ENCODE measurements at regions not wholly inside any gene's neighbourhood (a gene's known extent, or its start where the extent isn't known, plus 50 kb on each side); places are given as distances from the start of the nearest gene placed in this dataset.

- H3K4me1 ChIP-seq (ENCODE audit: control insufficient read depth, insufficient read depth, low read length): no peaks in the 10 kb centered on the region
- H3K36me3 ChIP-seq (ENCODE audit: control insufficient read depth in 2 of 2, insufficient read depth in 2 of 2, low read length in 2 of 2): no peaks in the 10 kb centered on the region
- H3K9me3 ChIP-seq (ENCODE audit: control insufficient read depth in 2 of 2, low read length in 2 of 2): no peaks in the 10 kb centered on the region
- no peak overlapping the region for H3K27ac ChIP-seq (ENCODE audit: low read length)
- no peak overlapping the region for H3K9ac ChIP-seq (ENCODE audit: low read length in 2 of 2)
- H3K4me3 ChIP-seq (ENCODE audit: low read length in 2 of 2): no peak overlapping the region
- H3K27me3 ChIP-seq (ENCODE audit: control insufficient read depth in 1 of 2, insufficient read depth in 2 of 2, low read length in 2 of 2): no peaks in the 10 kb centered on the region
Measured at GRCh38 chr3:117518364-117518763, 808.8 kb downstream of the TUSC7 start.

GRCh38 chr3:117519776-117520175 is 810.2 kb downstream of the TUSC7 start:
- H3K4me3 ChIP-seq (ENCODE audit: low read length in 2 of 2): no peak overlapping the region
- no peaks in the 10 kb centered on the region for H3K36me3 ChIP-seq (ENCODE audit: control insufficient read depth in 2 of 2, insufficient read depth in 2 of 2, low read length in 2 of 2)
- no peaks in the 10 kb centered on the region for H3K9me3 ChIP-seq (ENCODE audit: control insufficient read depth in 2 of 2, low read length in 2 of 2)
- no peaks in the 10 kb centered on the region for H3K27me3 ChIP-seq (ENCODE audit: control insufficient read depth in 1 of 2, insufficient read depth in 2 of 2, low read length in 2 of 2)
- H3K4me1 ChIP-seq (ENCODE audit: control insufficient read depth, insufficient read depth, low read length): no peaks in the 10 kb centered on the region
- H3K27ac ChIP-seq (ENCODE audit: low read length): no peak overlapping the region
- no peak overlapping the region for H3K9ac ChIP-seq (ENCODE audit: low read length in 2 of 2)

DNA sequence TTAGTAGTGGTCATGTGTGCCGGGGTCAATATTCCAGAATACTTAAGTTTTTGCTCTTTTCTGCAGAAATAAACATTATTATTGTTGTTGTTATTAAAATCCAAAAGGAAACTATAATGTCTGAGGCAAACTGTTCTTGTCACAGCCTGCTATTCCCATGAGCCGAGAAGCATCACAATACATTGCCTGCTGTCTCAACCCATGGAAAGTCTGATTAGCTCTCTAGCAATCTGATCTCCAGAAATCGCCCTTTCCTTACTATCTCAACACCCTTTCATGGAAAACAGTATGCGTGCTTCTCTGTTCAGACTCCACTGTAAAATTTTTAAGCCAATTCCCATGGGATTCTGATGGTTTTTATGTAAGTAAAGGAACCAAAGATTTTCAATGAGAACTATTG is 811.0 kb downstream of the TUSC7 start:
- Histone ChIP-seq H3K9ac (ENCODE audit: low read length in 2 of 2) (no peak overlapping the region), H3K36me3 (ENCODE audit: control insufficient read depth in 2 of 2, insufficient read depth in 2 of 2, low read length in 2 of 2) (no peaks in the 10 kb centered on the region)

DNA sequence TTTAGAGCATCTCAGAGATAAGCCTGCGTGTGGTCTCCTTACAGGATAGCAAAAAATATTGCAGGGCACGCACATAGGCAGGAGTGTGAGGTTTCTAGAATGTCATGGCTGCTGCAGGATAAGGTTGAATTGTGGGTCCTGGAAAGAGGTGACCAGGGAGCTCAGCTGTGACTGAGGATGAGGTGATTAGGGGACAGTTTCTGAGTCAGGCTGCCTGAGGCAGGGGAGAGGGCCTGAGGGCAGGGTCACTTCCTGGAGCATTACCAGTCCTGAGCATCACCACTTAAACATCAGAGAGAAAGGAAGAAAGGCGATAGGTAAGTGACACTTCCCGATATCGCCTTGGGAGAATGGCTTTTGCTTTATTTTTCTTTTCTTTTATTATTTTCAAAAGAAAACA is 813.8 kb downstream of the TUSC7 start:
- no peaks in the 10 kb centered on the region for H3K9me3 ChIP-seq (ENCODE audit: control insufficient read depth in 2 of 2, low read length in 2 of 2)

More for the DNA sequence above, 811.0 kb downstream of the TUSC7 start:
- no peak overlapping the region for H3K4me3 ChIP-seq (ENCODE audit: low read length in 2 of 2)
- H3K9me3 ChIP-seq (ENCODE audit: control insufficient read depth in 2 of 2, low read length in 2 of 2): no peaks in the 10 kb centered on the region
- no peak overlapping the region for H3K27ac ChIP-seq (ENCODE audit: low read length)
- no peaks in the 10 kb centered on the region for H3K4me1 ChIP-seq (ENCODE audit: control insufficient read depth, insufficient read depth, low read length)
- H3K27me3 ChIP-seq (ENCODE audit: control insufficient read depth in 1 of 2, insufficient read depth in 2 of 2, low read length in 2 of 2): no peaks in the 10 kb centered on the region

GRCh38 chr3:117524890-117525289 is 815.3 kb downstream of the TUSC7 start:
- Histone ChIP-seq H3K36me3 (ENCODE audit: control insufficient read depth in 2 of 2, insufficient read depth in 2 of 2, low read length in 2 of 2) (no peaks in the 10 kb centered on the region), H3K27me3 (ENCODE audit: control insufficient read depth in 1 of 2, insufficient read depth in 2 of 2, low read length in 2 of 2) (no peaks in the 10 kb centered on the region), H3K27ac (ENCODE audit: low read length) (no peak overlapping the region), H3K4me3 (ENCODE audit: low read length in 2 of 2) (no peak overlapping the region), H3K4me1 (ENCODE audit: control insufficient read depth, insufficient read depth, low read length) (no peaks in the 10 kb centered on the region), H3K9ac (ENCODE audit: low read length in 2 of 2) (no peak overlapping the region), H3K9me3 (ENCODE audit: control insufficient read depth in 2 of 2, low read length in 2 of 2) (no peaks in the 10 kb centered on the region)

More for the DNA sequence above, 813.8 kb downstream of the TUSC7 start:
- H3K4me1 ChIP-seq (ENCODE audit: control insufficient read depth, insufficient read depth, low read length): no peaks in the 10 kb centered on the region
- H3K36me3 ChIP-seq (ENCODE audit: control insufficient read depth in 2 of 2, insufficient read depth in 2 of 2, low read length in 2 of 2): no peaks in the 10 kb centered on the region
- H3K27ac ChIP-seq (ENCODE audit: low read length): no peak overlapping the region
- H3K9ac ChIP-seq (ENCODE audit: low read length in 2 of 2): no peak overlapping the region
- no peaks in the 10 kb centered on the region for H3K27me3 ChIP-seq (ENCODE audit: control insufficient read depth in 1 of 2, insufficient read depth in 2 of 2, low read length in 2 of 2)
- no peak overlapping the region for H3K4me3 ChIP-seq (ENCODE audit: low read length in 2 of 2)

DNA sequence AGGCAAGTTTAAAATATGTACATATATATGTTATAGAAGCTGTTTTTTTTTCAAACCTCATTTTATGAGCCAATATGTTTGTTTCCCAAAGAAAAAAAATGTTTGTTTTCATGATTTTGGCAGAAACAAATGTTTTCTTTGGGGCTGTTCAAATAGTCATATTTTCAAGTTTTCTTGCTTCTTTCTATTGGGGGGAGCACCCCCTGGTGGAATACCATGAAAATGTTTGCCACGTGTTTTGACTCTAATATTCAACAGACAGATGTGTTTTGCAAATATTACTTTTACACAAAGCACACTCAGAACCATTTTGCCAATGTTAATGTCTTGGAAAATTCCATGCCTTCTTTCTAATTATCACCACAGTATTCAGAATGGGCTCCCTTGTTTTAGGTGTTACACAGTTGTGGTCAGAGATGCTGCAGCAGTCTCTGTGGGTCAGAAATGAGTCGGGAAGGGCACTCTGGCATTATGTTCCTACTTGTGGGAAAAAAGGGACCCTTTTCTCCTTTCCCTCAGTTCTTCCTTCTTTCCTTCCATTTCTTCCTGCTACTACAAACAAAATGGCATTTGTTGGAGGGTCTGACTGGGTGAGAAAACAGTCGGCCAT is 817.0 kb downstream of the TUSC7 start:
- H3K4me3 ChIP-seq (ENCODE audit: low read length in 2 of 2): no peak overlapping the region
- no peaks in the 10 kb centered on the region for H3K9me3 ChIP-seq (ENCODE audit: control insufficient read depth in 2 of 2, low read length in 2 of 2)
- no peak overlapping the region for H3K9ac ChIP-seq (ENCODE audit: low read length in 2 of 2)
- no peaks in the 10 kb centered on the region for H3K36me3 ChIP-seq (ENCODE audit: control insufficient read depth in 2 of 2, insufficient read depth in 2 of 2, low read length in 2 of 2)
- H3K27ac ChIP-seq (ENCODE audit: low read length): no peak overlapping the region
- no peaks in the 10 kb centered on the region for H3K27me3 ChIP-seq (ENCODE audit: control insufficient read depth in 1 of 2, insufficient read depth in 2 of 2, low read length in 2 of 2)
- H3K4me1 ChIP-seq (ENCODE audit: control insufficient read depth, insufficient read depth, low read length): no peaks in the 10 kb centered on the region

DNA sequence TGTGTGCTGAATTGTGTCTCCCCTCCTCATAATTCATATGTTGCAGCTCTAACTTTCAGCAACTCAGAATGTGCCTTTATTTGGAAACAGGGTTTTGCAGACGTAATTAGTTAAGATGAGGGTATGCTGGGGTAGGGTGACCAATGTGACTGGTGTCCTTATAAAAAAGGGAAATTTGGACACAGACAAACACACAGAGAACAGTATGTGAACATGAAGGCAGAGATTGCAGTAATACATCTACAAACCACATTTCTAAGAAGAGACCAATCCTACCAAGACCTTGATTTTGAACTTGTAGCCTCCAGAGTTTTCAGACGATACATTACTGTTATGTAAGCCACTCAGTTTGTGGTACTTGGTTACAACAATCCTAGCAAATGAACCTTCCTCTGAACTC is 817.8 kb downstream of the TUSC7 start:
- H3K36me3 ChIP-seq (ENCODE audit: control insufficient read depth in 2 of 2, insufficient read depth in 2 of 2, low read length in 2 of 2): no peaks in the 10 kb centered on the region
- H3K4me3 ChIP-seq (ENCODE audit: low read length in 2 of 2): no peak overlapping the region
- H3K27ac ChIP-seq (ENCODE audit: low read length): no peak overlapping the region
- H3K27me3 ChIP-seq (ENCODE audit: control insufficient read depth in 1 of 2, insufficient read depth in 2 of 2, low read length in 2 of 2): no peaks in the 10 kb centered on the region
- no peaks in the 10 kb centered on the region for H3K9me3 ChIP-seq (ENCODE audit: control insufficient read depth in 2 of 2, low read length in 2 of 2)
- no peaks in the 10 kb centered on the region for H3K4me1 ChIP-seq (ENCODE audit: control insufficient read depth, insufficient read depth, low read length)
- H3K9ac ChIP-seq (ENCODE audit: low read length in 2 of 2): no peak overlapping the region

DNA sequence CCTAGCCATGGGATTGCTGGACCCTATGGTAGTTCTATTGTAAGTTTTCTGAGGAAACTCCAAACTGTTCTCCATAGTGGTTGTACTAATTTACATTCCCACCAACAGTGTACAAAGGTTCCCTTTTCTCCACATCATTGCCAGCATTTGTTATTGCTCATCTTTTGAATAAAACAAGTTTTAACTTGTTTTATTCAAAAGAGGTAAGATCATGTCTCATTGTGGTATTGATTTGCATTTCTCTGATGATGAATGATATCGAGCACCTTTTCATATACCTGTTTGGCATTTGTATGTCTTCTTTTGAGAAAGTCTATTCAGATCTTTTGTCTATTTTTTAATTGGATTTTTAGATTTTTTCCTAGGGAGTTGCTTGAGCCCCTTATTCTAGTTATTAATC is 819.1 kb downstream of the TUSC7 start:
- H3K36me3 ChIP-seq (ENCODE audit: control insufficient read depth in 2 of 2, insufficient read depth in 2 of 2, low read length in 2 of 2): no peaks in the 10 kb centered on the region
- no peak overlapping the region for H3K27ac ChIP-seq (ENCODE audit: low read length)
- no peak overlapping the region for H3K4me3 ChIP-seq (ENCODE audit: low read length in 2 of 2)
- H3K9me3 ChIP-seq (ENCODE audit: control insufficient read depth in 2 of 2, low read length in 2 of 2): no peaks in the 10 kb centered on the region
- no peaks in the 10 kb centered on the region for H3K27me3 ChIP-seq (ENCODE audit: control insufficient read depth in 1 of 2, insufficient read depth in 2 of 2, low read length in 2 of 2)
- H3K4me1 ChIP-seq (ENCODE audit: control insufficient read depth, insufficient read depth, low read length): no peaks in the 10 kb centered on the region
- no peak overlapping the region for H3K9ac ChIP-seq (ENCODE audit: low read length in 2 of 2)

- no peak overlapping the region for H3K4me3 ChIP-seq (ENCODE audit: low read length in 2 of 2)
- no peak overlapping the region for H3K9ac ChIP-seq (ENCODE audit: low read length in 2 of 2)
- no peaks in the 10 kb centered on the region for H3K36me3 ChIP-seq (ENCODE audit: control insufficient read depth in 2 of 2, insufficient read depth in 2 of 2, low read length in 2 of 2)
- H3K27me3 ChIP-seq (ENCODE audit: control insufficient read depth in 1 of 2, insufficient read depth in 2 of 2, low read length in 2 of 2): no peaks in the 10 kb centered on the region
- H3K4me1 ChIP-seq (ENCODE audit: control insufficient read depth, insufficient read depth, low read length): no peaks in the 10 kb centered on the region
- H3K27ac ChIP-seq (ENCODE audit: low read length): no peak overlapping the region
- no peaks in the 10 kb centered on the region for H3K9me3 ChIP-seq (ENCODE audit: control insufficient read depth in 2 of 2, low read length in 2 of 2)
Measured at GRCh38 chr3:117531078-117531767, 821.6 kb downstream of the TUSC7 start.

GRCh38 chr3:117532268-117532667 is 822.7 kb downstream of the TUSC7 start:
- Histone ChIP-seq H3K27ac (ENCODE audit: low read length) (no peak overlapping the region), H3K36me3 (ENCODE audit: control insufficient read depth in 2 of 2, insufficient read depth in 2 of 2, low read length in 2 of 2) (no peaks in the 10 kb centered on the region), H3K27me3 (ENCODE audit: control insufficient read depth in 1 of 2, insufficient read depth in 2 of 2, low read length in 2 of 2) (no peaks in the 10 kb centered on the region), H3K4me3 (ENCODE audit: low read length in 2 of 2) (no peak overlapping the region), H3K4me1 (ENCODE audit: control insufficient read depth, insufficient read depth, low read length) (no peaks in the 10 kb centered on the region), H3K9ac (ENCODE audit: low read length in 2 of 2) (no peak overlapping the region), H3K9me3 (ENCODE audit: control insufficient read depth in 2 of 2, low read length in 2 of 2) (no peaks in the 10 kb centered on the region)

DNA sequence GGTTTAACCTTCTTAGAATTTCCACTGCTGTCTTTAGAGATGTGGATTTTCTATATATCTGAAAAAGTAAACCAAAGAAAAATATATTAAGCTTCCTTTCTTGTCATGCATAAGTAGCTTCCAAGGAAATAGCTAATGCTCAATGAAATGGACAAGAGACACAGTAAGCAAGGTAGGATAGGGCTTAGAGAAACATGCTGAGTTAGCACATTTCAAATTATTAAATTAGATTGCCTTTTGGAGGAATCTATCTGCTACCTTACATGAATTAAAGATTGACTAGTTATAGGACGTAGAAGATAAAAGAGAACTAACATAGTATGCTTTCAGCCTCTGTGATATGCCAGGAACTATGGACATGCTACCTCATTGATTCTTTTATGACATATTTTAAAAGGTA is 824.6 kb downstream of the TUSC7 start:
- Histone ChIP-seq H3K9ac (ENCODE audit: low read length in 2 of 2) (no peak overlapping the region), H3K27me3 (ENCODE audit: control insufficient read depth in 1 of 2, insufficient read depth in 2 of 2, low read length in 2 of 2) (no peaks in the 10 kb centered on the region), H3K27ac (ENCODE audit: low read length) (no peak overlapping the region), H3K4me3 (ENCODE audit: low read length in 2 of 2) (no peak overlapping the region), H3K36me3 (ENCODE audit: control insufficient read depth in 2 of 2, insufficient read depth in 2 of 2, low read length in 2 of 2) (no peaks in the 10 kb centered on the region), H3K9me3 (ENCODE audit: control insufficient read depth in 2 of 2, low read length in 2 of 2) (no peaks in the 10 kb centered on the region), H3K4me1 (ENCODE audit: control insufficient read depth, insufficient read depth, low read length) (no peaks in the 10 kb centered on the region)
